ENCODE measurements at regions not wholly inside any gene's neighbourhood (a gene's known extent, or its start where the extent isn't known, plus 50 kb on each side); places are given as distances from the start of the nearest gene placed in this dataset.

GRCh38 chr5:18967637-18968036 is 1020.4 kb downstream of the CDH18 start:
- TF ChIP-seq CTCF (IDR thresholded peaks at IDR 0.05; ENCODE audit: control extremely low read depth in 1 of 3, insufficient read depth in 1 of 3, low read depth in 1 of 3, low read length in 3 of 3) (no peak), CHD1 (IDR thresholded peaks at IDR 0.05; ENCODE audit: low read depth, low read length) (no peak), POLR2A (IDR thresholded peaks at IDR 0.05; ENCODE audit: control extremely low read depth in 1 of 2, low read depth in 2 of 2, low read length in 2 of 2) (no peak), EZH2 (IDR thresholded peaks at IDR 0.05; ENCODE audit: low read depth, low read length, severe bottlenecking) (no peak), BACH1 (IDR thresholded peaks at IDR 0.05; ENCODE audit: low read length) (no peak), HDAC6 (IDR thresholded peaks at IDR 0.05; ENCODE audit: low read depth, low read length) (no peak), SIRT6 (IDR thresholded peaks at IDR 0.05; ENCODE audit: low read length) (no peak), POLR2AphosphoS5 (IDR thresholded peaks at IDR 0.05; ENCODE audit: low read depth, low read length) (no peak), EGR1 (IDR thresholded peaks at IDR 0.05; ENCODE audit: borderline replicate concordance, low read depth, low read length) (no peak), CHD2 (IDR thresholded peaks at IDR 0.05; ENCODE audit: low read length) (no peak)

Measured in H1 (cell line).